RWPE2 (cell line): ENCODE measurements at regions not wholly inside any gene's neighbourhood (a gene's known extent, or its start where the extent isn't known, plus 50 kb on each side); places are given as distances from the start of the nearest gene placed in this dataset.

Experiments
- ATAC-seq: fragments of 200-7000 bp; cut with Tn5 transposase; 3 replicates; pipeline ENCODE4 v1.9.1; 2021; ENCODE audit warnings: low read depth
- DNase-seq: peaks from one replicate; pipeline ENCODE4 v3.0.0-alpha.2; 2020; ENCODE audit warnings: low spot score
- H3K27ac ChIP-seq: fragments of 450-650 bp; 2 replicates; pipeline ENCODE4 v1.5.1; 2017; ENCODE audit warnings: mild to moderate bottlenecking; ENCODE audit not compliant: poor library complexity, severe bottlenecking
- H3K27me3 ChIP-seq: fragments of 250-450 bp; sonication (Bioruptor Pico); 2 replicates; pipeline ENCODE4 v1.5.1; 2021; ENCODE audit warnings: mild to moderate bottlenecking, moderate library complexity; ENCODE audit not compliant: insufficient read depth, poor library complexity, severe bottlenecking
- H3K36me3 ChIP-seq: fragments of 250-450 bp; sonication (Bioruptor Pico); 2 replicates; pipeline ENCODE4 v1.5.1; 2020; ENCODE audit warnings: low read depth, mild to moderate bottlenecking, moderate library complexity
- H3K4me1 ChIP-seq: fragments of 250-450 bp; sonication (Bioruptor Pico); 2 replicates; pipeline ENCODE4 v1.5.1; 2021; ENCODE audit warnings: mild to moderate bottlenecking, moderate library complexity; ENCODE audit not compliant: insufficient read depth, poor library complexity, severe bottlenecking
- H3K4me3 ChIP-seq: fragments of 250-450 bp; sonication (Bioruptor Pico); 2 replicates; pipeline ENCODE4 v1.5.1; 2021; ENCODE audit warnings: mild to moderate bottlenecking, moderate library complexity; ENCODE audit not compliant: severe bottlenecking
- H3K9me3 ChIP-seq: fragments of 250-450 bp; sonication (Bioruptor Pico); 2 replicates; pipeline ENCODE4 v1.5.1; 2021; ENCODE audit warnings: mild to moderate bottlenecking, moderate library complexity; ENCODE audit not compliant: severe bottlenecking
- TF ChIP-seq, protein P1 (sequence below): fragments of 450-650 bp; IDR thresholded peaks from one replicate; pipeline ENCODE4 v1.5.1; 2017; ENCODE audit warnings: mild to moderate bottlenecking, moderate library complexity; ENCODE audit not compliant: poor library complexity, severe bottlenecking

DNA sequence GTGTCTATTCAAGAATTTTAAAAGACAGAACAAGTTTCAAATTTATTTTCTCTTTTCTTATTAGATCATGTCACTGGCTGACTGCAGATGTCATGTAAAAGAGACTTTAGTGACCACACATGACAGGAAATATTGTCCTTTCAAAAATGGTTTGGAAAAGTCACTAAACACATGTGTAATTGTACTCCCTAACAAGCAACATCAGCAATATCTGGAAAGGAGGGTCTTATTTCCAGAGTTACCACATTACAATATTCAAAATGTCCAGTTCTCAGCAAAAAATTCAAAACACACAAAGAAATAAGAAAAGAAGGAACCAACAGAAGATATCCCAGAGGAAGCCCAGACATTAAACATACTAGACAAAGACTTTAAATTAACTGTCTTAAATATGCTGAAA, 197.1 kb downstream of the EN1 start:
- no peak overlapping the region for H3K4me3 ChIP-seq
- ATAC-seq, result no peak
- TF ChIP-seq, protein P1, sequence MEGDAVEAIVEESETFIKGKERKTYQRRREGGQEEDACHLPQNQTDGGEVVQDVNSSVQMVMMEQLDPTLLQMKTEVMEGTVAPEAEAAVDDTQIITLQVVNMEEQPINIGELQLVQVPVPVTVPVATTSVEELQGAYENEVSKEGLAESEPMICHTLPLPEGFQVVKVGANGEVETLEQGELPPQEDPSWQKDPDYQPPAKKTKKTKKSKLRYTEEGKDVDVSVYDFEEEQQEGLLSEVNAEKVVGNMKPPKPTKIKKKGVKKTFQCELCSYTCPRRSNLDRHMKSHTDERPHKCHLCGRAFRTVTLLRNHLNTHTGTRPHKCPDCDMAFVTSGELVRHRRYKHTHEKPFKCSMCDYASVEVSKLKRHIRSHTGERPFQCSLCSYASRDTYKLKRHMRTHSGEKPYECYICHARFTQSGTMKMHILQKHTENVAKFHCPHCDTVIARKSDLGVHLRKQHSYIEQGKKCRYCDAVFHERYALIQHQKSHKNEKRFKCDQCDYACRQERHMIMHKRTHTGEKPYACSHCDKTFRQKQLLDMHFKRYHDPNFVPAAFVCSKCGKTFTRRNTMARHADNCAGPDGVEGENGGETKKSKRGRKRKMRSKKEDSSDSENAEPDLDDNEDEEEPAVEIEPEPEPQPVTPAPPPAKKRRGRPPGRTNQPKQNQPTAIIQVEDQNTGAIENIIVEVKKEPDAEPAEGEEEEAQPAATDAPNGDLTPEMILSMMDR, result no peak

DNA sequence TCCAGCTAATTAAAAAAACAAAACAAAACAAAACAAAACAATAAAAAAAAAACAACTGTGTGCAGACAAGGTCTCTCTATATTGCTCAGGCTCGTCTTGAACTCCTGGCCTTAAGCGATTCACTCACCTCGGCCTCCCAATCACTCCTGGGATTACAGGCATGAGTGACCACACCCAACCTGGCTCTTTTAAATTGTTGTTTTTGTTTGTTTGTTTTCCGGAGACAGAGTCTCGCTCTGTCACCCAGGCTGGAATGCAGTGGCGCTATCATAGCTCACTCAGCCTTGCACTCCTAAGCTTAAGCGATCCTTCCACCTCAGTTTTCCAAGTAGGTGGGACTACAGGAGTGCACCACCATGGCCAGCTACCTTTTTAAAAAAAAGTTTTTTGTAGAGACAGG, 201.6 kb downstream of the EN1 start:
- Histone ChIP-seq H3K9me3 (peaks cover 2% of the 10 kb centered on the region), H3K36me3 (no peaks in the 10 kb centered on the region), H3K27ac (no peak overlapping the region), H3K4me3 (no peak overlapping the region), H3K27me3 (no peaks in the 10 kb centered on the region), H3K4me1 (peaks cover 5% of the 10 kb centered on the region)
- ATAC-seq, result no peak
- TF ChIP-seq, protein P1, result no peak
- no peak for DNase-seq

More for the DNA sequence above, 197.1 kb downstream of the EN1 start:
- Histone ChIP-seq H3K4me1 (peaks cover 5% of the 10 kb centered on the region), H3K27ac (no peak overlapping the region), H3K27me3 (no peaks in the 10 kb centered on the region), H3K36me3 (no peaks in the 10 kb centered on the region), H3K9me3 (peaks cover 4% of the 10 kb centered on the region)
- DNase-seq, result no peak

DNA sequence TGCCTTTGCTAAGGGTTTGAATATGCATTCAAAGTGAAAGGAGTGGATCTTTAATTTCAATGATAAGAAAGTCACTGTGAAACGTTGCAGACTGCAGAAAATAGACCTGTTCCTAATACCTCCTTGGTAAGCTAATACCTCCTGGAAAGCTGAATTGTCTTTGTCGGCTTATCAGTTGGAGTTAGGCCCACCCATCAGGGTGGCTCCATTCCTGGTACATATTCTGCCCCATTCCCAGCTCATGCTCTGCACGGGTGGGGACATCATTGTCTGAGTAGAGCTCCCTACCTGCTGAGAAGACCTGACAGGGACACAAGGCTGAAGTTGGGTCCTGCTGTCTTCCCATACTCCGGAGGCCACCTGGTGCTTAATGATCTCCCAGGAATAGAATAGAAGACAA, 203.3 kb downstream of the EN1 start:
- Histone ChIP-seq H3K4me1 (peaks cover 5% of the 10 kb centered on the region), H3K36me3 (no peaks in the 10 kb centered on the region), H3K27ac (no peak overlapping the region), H3K4me3 (no peak overlapping the region), H3K9me3 (no peaks in the 10 kb centered on the region), H3K27me3 (no peaks in the 10 kb centered on the region)
- TF ChIP-seq, protein P1, result no peak
- DNase-seq (no peak), ATAC-seq (no peak)

DNA sequence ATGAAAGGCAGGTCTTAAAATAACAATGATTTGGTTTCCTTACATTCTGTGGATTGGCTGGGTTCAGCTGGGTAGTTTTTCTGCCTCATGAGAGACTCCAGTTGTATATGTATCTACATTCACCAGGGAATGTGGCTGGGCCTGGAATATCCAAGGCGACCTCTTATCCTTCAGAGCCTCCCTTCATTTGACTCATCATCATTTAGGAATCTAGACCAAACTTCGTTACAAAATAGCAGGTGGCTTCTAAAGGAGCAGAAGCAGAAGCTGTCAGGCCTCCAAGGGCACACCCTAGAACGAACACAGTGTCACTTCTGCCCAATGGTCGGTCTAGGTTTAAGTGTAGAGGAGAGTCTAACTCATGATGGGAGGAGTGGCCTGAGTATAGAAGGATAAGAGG, 204.2 kb downstream of the EN1 start:
- no peak for ATAC-seq
- no peak for DNase-seq
- TF ChIP-seq, protein P1, result no peak

DNA sequence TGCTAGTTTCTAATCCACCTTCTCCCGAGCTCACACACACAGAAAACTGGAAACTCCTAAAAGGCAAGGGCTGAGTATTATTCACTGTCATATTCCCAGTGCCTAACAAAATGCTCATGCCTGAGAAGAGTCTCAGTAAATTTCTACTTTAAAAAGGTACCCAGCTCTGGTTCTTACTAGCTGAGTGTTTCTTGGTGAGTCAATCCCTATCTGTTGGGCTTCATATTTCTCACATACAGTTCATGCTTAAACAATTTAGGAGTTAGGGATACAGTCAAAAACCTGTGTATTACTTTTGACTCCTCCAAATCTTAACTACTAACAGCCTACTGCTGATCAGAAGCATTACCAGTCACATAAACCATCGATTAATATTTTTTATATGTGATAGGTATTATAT, 204.9 kb downstream of the EN1 start:
- Histone ChIP-seq H3K9me3 (no peaks in the 10 kb centered on the region), H3K4me3 (no peak overlapping the region), H3K36me3 (no peaks in the 10 kb centered on the region), H3K27me3 (no peaks in the 10 kb centered on the region), H3K27ac (no peak overlapping the region), H3K4me1 (peaks cover 4% of the 10 kb centered on the region)
- TF ChIP-seq, protein P1, result no peak
- DNase-seq, result no peak
- no peak for ATAC-seq

More for the DNA sequence above, 204.2 kb downstream of the EN1 start:
- peaks cover 5% of the 10 kb centered on the region for H3K4me1 ChIP-seq
- H3K4me3 ChIP-seq, result no peak overlapping the region
- no peaks in the 10 kb centered on the region for H3K36me3 ChIP-seq
- no peaks in the 10 kb centered on the region for H3K27me3 ChIP-seq
- H3K9me3 ChIP-seq, result no peaks in the 10 kb centered on the region
- H3K27ac ChIP-seq, result no peak overlapping the region
